ENCODE measurements at regions not wholly inside any gene's neighbourhood (a gene's known extent, or its start where the extent isn't known, plus 50 kb on each side); places are given as distances from the start of the nearest gene placed in this dataset.

GRCh38 chr4:43264730-43265129, 372.2 kb downstream of the GRXCR1 start:
- Histone ChIP-seq H3K9me3 (replicated peaks) (peaks cover 48% of the 10 kb centered on the region), H3K4me1 (no peaks in the 10 kb centered on the region), H3K4me3 (no peak overlapping the region), H3K27me3 (ENCODE audit: low read depth) (no peaks in the 10 kb centered on the region), H3K36me3 (no peaks in the 10 kb centered on the region), H3K27ac (replicated peaks) (no peak overlapping the region)
- DNase-seq = no peak
- intact Hi-C loops (cut with micrococcal nuclease) = no loop called here
- TF ChIP-seq CTCF (IDR thresholded peaks at IDR 0.05; ENCODE audit: borderline replicate concordance) = no peak

- no peaks in the 10 kb centered on the region for H3K36me3 ChIP-seq
- H3K27me3 ChIP-seq (ENCODE audit: low read depth) = no peaks in the 10 kb centered on the region
- no peak for DNase-seq
- no peak overlapping the region for H3K27ac ChIP-seq (replicated peaks)
- intact Hi-C loops (cut with micrococcal nuclease) = no loop called here
- no peaks in the 10 kb centered on the region for H3K9me3 ChIP-seq (replicated peaks)
- H3K4me3 ChIP-seq = no peak overlapping the region
- no peak for TF ChIP-seq CTCF (IDR thresholded peaks at IDR 0.05; ENCODE audit: borderline replicate concordance)
- H3K4me1 ChIP-seq = no peaks in the 10 kb centered on the region
Observed at GRCh38 chr4:43271946-43272345, 379.4 kb downstream of the GRXCR1 start.

- H3K4me3 ChIP-seq = no peak overlapping the region
- no peaks in the 10 kb centered on the region for H3K9me3 ChIP-seq (replicated peaks)
- H3K36me3 ChIP-seq = no peaks in the 10 kb centered on the region
- no peak for DNase-seq
- H3K4me1 ChIP-seq = no peaks in the 10 kb centered on the region
- no peak for TF ChIP-seq CTCF (IDR thresholded peaks at IDR 0.05; ENCODE audit: borderline replicate concordance)
- H3K27ac ChIP-seq (replicated peaks) = no peak overlapping the region
- intact Hi-C loops (cut with micrococcal nuclease) = no loop called here
- no peaks in the 10 kb centered on the region for H3K27me3 ChIP-seq (ENCODE audit: low read depth)
Observed at GRCh38 chr4:43274376-43274775, 381.9 kb downstream of the GRXCR1 start.

DNA sequence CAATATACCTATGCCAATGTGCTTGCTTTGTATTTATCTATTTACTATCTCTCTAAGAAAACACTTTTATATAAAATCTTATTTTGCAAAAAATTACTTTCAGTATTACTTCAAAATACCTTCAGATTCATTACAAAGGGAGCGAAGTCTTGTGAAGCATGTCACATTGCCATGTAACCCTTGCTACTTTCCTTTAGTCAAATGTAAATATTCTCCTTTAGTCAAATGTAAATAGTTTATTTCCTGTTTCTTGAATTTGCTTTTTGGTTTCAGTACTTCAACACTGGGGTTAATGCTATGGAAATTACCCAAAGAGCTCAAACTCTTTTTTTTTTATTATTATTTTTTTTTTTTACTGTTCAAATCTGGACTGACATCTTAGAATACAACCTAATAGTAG, 383.3 kb downstream of the GRXCR1 start:
- no peaks in the 10 kb centered on the region for H3K27me3 ChIP-seq (ENCODE audit: low read depth)
- no peak for TF ChIP-seq CTCF (IDR thresholded peaks at IDR 0.05; ENCODE audit: borderline replicate concordance)
- no peak for DNase-seq
- peaks cover 7% of the 10 kb centered on the region for H3K9me3 ChIP-seq (replicated peaks)
- no peaks in the 10 kb centered on the region for H3K36me3 ChIP-seq
- H3K4me3 ChIP-seq = no peak overlapping the region
- H3K4me1 ChIP-seq = no peaks in the 10 kb centered on the region
- intact Hi-C loops (cut with micrococcal nuclease) = no loop called here
- no peak overlapping the region for H3K27ac ChIP-seq (replicated peaks)

GRCh38 chr4:43276321-43276720, 383.8 kb downstream of the GRXCR1 start:
- Histone ChIP-seq H3K36me3 (no peaks in the 10 kb centered on the region), H3K27ac (replicated peaks) (no peak overlapping the region), H3K4me3 (no peak overlapping the region), H3K9me3 (replicated peaks) (peaks cover 7% of the 10 kb centered on the region), H3K27me3 (ENCODE audit: low read depth) (no peaks in the 10 kb centered on the region), H3K4me1 (no peaks in the 10 kb centered on the region)
- intact Hi-C loops (cut with micrococcal nuclease) = no loop called here
- TF ChIP-seq CTCF (IDR thresholded peaks at IDR 0.05; ENCODE audit: borderline replicate concordance) = no peak
- no peak for DNase-seq

GRCh38 chr4:43277003-43277402, 384.5 kb downstream of the GRXCR1 start:
- no peaks in the 10 kb centered on the region for H3K4me1 ChIP-seq
- DNase-seq = no peak
- intact Hi-C loops (cut with micrococcal nuclease) = no loop called here
- H3K27me3 ChIP-seq (ENCODE audit: low read depth) = no peaks in the 10 kb centered on the region
- H3K9me3 ChIP-seq (replicated peaks) = peaks cover 7% of the 10 kb centered on the region
- no peak overlapping the region for H3K4me3 ChIP-seq
- no peaks in the 10 kb centered on the region for H3K36me3 ChIP-seq
- TF ChIP-seq CTCF (IDR thresholded peaks at IDR 0.05; ENCODE audit: borderline replicate concordance) = no peak
- no peak overlapping the region for H3K27ac ChIP-seq (replicated peaks)

Measured in left ventricle myocardium inferior (tissue), 1 donor.